ENCODE measurements at regions not wholly inside any gene's neighbourhood (a gene's known extent, or its start where the extent isn't known, plus 50 kb on each side); places are given as distances from the start of the nearest gene placed in this dataset.

DNA sequence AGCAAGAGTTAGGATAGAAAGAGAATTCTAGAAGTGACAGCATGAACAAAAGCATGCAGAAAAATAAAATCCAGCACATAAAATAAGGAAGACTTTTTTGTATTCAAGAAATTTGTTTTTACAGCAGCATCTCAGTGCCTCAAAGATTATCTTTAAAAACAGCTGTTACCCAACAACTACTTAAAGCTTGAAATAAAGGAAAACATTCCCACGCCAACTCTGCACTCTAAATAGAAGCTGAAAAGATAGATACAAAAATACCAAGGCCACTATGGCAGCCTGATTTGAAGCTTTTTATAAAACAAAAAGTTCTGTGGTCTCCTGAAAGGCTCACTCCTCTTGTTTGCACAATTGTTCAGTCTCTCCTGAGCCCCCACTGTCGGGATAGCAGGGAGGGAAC is 83.6 kb upstream of the LRRC55 start:
- no peak for TF ChIP-seq CTCF (IDR thresholded peaks at IDR 0.05)
- H3K36me3 ChIP-seq: no peaks in the 10 kb centered on the region
- no peaks in the 10 kb centered on the region for H3K9me3 ChIP-seq
- H3K27me3 ChIP-seq: no peaks in the 10 kb centered on the region
- H3K27ac ChIP-seq: no peak overlapping the region
- ATAC-seq: no peak
- DNase-seq: no peak
- intact Hi-C loops (cut with DNase I): no loop called here
- no peaks in the 10 kb centered on the region for H3K4me1 ChIP-seq
- H3K4me3 ChIP-seq: no peak overlapping the region

- no peaks in the 10 kb centered on the region for H3K36me3 ChIP-seq
- no peak for DNase-seq
- intact Hi-C loops (cut with DNase I): no loop called here
- no peaks in the 10 kb centered on the region for H3K4me1 ChIP-seq
- H3K27ac ChIP-seq: no peak overlapping the region
- H3K9me3 ChIP-seq: no peaks in the 10 kb centered on the region
- H3K27me3 ChIP-seq: no peaks in the 10 kb centered on the region
- H3K4me3 ChIP-seq: no peak overlapping the region
- ATAC-seq: no peak
- TF ChIP-seq CTCF (IDR thresholded peaks at IDR 0.05): no peak
Observed at GRCh38 chr11:57100638-57101331, 81.0 kb upstream of the LRRC55 start.

GRCh38 chr11:57103899-57104605 is 77.7 kb upstream of the LRRC55 start:
- TF ChIP-seq CTCF (IDR thresholded peaks at IDR 0.05): no peak

GRCh38 chr11:57109331-57109730 is 72.4 kb upstream of the LRRC55 start:
- no peak for DNase-seq
- ATAC-seq: no peak
- Histone ChIP-seq H3K27ac (no peak overlapping the region), H3K9me3 (peaks cover 0 to 4% of the 10 kb centered on the region in 2 donors), H3K36me3 (no peaks in the 10 kb centered on the region), H3K4me1 (no peaks in the 10 kb centered on the region), H3K27me3 (no peaks in the 10 kb centered on the region), H3K4me3 (no peak overlapping the region)
- intact Hi-C loops (cut with DNase I): no loop called here
- TF ChIP-seq CTCF (IDR thresholded peaks at IDR 0.05): no peak

More at GRCh38 chr11:57103899-57104605, 77.7 kb upstream of the LRRC55 start:
- DNase-seq (no peak), ATAC-seq (peak; percentile 77)
- H3K27ac ChIP-seq: no peak overlapping the region
- H3K4me1 ChIP-seq: no peaks in the 10 kb centered on the region
- intact Hi-C loops (cut with DNase I): no loop called here
- H3K27me3 ChIP-seq: no peaks in the 10 kb centered on the region
- no peaks in the 10 kb centered on the region for H3K36me3 ChIP-seq
- H3K4me3 ChIP-seq: no peak overlapping the region
- peaks cover 0 to 4% of the 10 kb centered on the region in 2 donors for H3K9me3 ChIP-seq

DNA sequence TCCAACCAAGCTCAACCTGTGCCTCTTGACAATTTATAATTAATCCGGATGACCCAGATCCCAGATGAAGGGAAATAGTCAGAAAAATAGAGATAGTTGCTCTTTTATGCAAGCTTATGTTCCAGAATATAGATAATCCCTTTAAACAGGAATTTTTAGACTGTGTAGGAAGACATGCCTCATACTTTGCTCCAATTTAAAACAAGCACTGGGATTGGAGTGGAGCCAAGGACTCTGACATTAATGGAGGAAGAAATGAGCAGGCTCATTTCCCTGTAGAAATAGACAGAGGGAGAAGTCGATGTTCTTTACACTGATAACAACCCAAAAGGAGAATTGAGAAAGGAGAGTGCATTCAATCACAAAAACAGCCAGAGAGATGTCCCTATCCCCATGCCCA is 70.1 kb upstream of the LRRC55 start:
- no peak for DNase-seq
- TF ChIP-seq CTCF (IDR thresholded peaks at IDR 0.05): no peak
- intact Hi-C loops (cut with DNase I): no loop called here
- no peak for ATAC-seq
- Histone ChIP-seq H3K27ac (no peak overlapping the region), H3K27me3 (no peaks in the 10 kb centered on the region), H3K4me1 (no peaks in the 10 kb centered on the region), H3K4me3 (no peak overlapping the region), H3K9me3 (peaks cover 0 to 4% of the 10 kb centered on the region in 2 donors), H3K36me3 (no peaks in the 10 kb centered on the region)

Measured in left lung (tissue), 4 donors.